ENCODE measurements at regions not wholly inside any gene's neighbourhood (a gene's known extent, or its start where the extent isn't known, plus 50 kb on each side); places are given as distances from the start of the nearest gene placed in this dataset.
A peak's percentile ranks its signal among the peaks of the same experiment; 100 is the strongest.

GRCh38 chr5:68405026-68405684, 189.6 kb downstream of the PIK3R1 start:
- TF ChIP-seq CTCF (IDR thresholded peaks at IDR 0.05; ENCODE audit: insufficient read depth, low read depth, low read length, missing control alignments), result no peak
- DNase-seq (ENCODE audit: low read depth), result no peak
- no peak overlapping the region for H3K4me3 ChIP-seq (ENCODE audit: low read depth, low read length)

GRCh38 chr5:68405784-68406743, 190.5 kb downstream of the PIK3R1 start:
- H3K4me3 ChIP-seq (ENCODE audit: low read depth, low read length), result no peak overlapping the region
- peak; percentile 46 for DNase-seq (ENCODE audit: low read depth)
- no peak for TF ChIP-seq CTCF (IDR thresholded peaks at IDR 0.05; ENCODE audit: insufficient read depth, low read depth, low read length, missing control alignments)

GRCh38 chr5:68406767-68407241, 191.2 kb downstream of the PIK3R1 start:
- no peak for TF ChIP-seq CTCF (IDR thresholded peaks at IDR 0.05; ENCODE audit: insufficient read depth, low read depth, low read length, missing control alignments)
- no peak overlapping the region for H3K4me3 ChIP-seq (ENCODE audit: low read depth, low read length)
- DNase-seq (ENCODE audit: low read depth), result peak; percentile 69

GRCh38 chr5:68407311-68408239, 192.0 kb downstream of the PIK3R1 start:
- no peak for DNase-seq (ENCODE audit: low read depth)
- TF ChIP-seq CTCF (IDR thresholded peaks at IDR 0.05; ENCODE audit: insufficient read depth, low read depth, low read length, missing control alignments), result no peak
- no peak overlapping the region for H3K4me3 ChIP-seq (ENCODE audit: low read depth, low read length)

GRCh38 chr5:68408345-68408871, 192.9 kb downstream of the PIK3R1 start:
- no peak overlapping the region for H3K4me3 ChIP-seq (ENCODE audit: low read depth, low read length)
- no peak for DNase-seq (ENCODE audit: low read depth)

More at GRCh38 chr5:68408345-68408871, 192.9 kb downstream of the PIK3R1 start:
- TF ChIP-seq CTCF (IDR thresholded peaks at IDR 0.05; ENCODE audit: insufficient read depth, low read depth, low read length, missing control alignments), result no peak
